ENCODE measurements at regions not wholly inside any gene's neighbourhood (a gene's known extent, or its start where the extent isn't known, plus 50 kb on each side); places are given as distances from the start of the nearest gene placed in this dataset.
A peak's percentile ranks its signal among the peaks of the same experiment; 100 is the strongest.

DNA sequence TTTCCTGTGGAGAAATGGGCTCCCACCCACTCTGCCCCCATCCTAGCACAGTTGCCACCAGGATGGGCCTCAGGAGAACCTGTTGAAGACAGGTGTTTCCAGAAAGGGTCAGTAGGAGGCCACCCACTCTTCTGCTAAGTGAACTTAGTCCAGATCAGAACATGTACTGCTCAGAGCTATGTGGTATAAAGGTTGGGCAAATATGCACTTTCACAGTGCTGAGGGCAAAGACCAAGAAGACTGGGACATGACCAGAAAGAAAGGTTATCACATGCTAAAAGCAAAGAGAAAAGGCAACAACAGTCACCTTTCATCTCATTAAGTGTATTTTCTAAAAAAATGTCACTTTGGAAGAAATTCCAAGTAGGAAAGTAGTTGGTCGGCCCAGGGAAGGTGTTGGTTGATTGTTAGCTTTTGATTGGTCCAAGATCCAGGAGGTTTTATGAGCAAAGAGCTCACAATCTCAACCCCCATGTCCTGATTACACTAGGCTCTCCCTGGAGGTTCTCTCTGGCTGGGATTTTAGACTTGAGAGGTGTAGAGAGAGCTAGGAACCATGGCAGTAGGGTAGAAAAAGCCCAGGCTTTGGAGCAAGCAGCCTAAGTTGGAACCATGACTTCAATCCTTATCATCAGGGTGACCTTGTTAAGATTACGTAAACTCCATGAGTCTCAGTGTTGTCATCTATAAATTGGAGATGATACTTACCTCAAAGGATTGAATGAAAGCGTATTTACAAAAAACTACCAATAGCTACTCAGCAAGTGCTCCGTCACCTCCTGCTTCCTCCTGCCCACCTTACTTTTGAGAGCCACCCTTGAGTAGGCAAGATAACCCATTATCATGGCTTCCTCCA lies 102.6 kb downstream of the GLUL start (continued):
- TF ChIP-seq ZNF792 (CRISPR knock-in tag; IDR thresholded peaks at IDR 0.05) (0 out of 2 replicates have a peak, but pooled peaks have one; percentile 56), HMG20B (CRISPR knock-in tag; conservative IDR thresholded peaks at IDR 0.05) (0 out of 2 replicates have a peak, but pooled peaks have one; percentile 39), GLI4 (CRISPR knock-in tag; IDR thresholded peaks at IDR 0.05; ENCODE audit: borderline replicate concordance) (no peak), FLYWCH1 (CRISPR knock-in tag; IDR thresholded peaks at IDR 0.05) (no peak), ZNF724P (CRISPR knock-in tag; IDR thresholded peaks at IDR 0.05; ENCODE audit: borderline replicate concordance) (no peak), NR2F1 (CRISPR knock-in tag; IDR thresholded peaks at IDR 0.05) (peak; percentile 78 to 84; a peak in 2 of 4 replicates), ZNF746 (CRISPR knock-in tag; IDR thresholded peaks at IDR 0.05) (peak; percentile 61; the same call in 1 of the 2 replicates), HNRNPL (IDR thresholded peaks at IDR 0.05; ENCODE audit: low read depth, low read length) (no peak), CHCHD3 (CRISPR knock-in tag; IDR thresholded peaks at IDR 0.05) (no peak), RNF2 (conservative IDR thresholded peaks at IDR 0.05; ENCODE audit: low read depth) (no peak), POGZ (CRISPR knock-in tag; IDR thresholded peaks at IDR 0.05) (peak; percentile 82), PAX8 (CRISPR knock-in tag; IDR thresholded peaks at IDR 0.05; ENCODE audit: borderline replicate concordance) (no peak), CEBPB (IDR thresholded peaks at IDR 0.05; ENCODE audit: borderline replicate concordance, low read depth, low read length) (peak; percentile 42; the same call in 1 of the 2 replicates), SUZ12 (IDR thresholded peaks at IDR 0.05; ENCODE audit: low read depth, low read length) (no peak), SRSF4 (IDR thresholded peaks at IDR 0.05; ENCODE audit: low read depth, low read length, poor library complexity, severe bottlenecking) (no peak), RORA (CRISPR knock-in tag; IDR thresholded peaks at IDR 0.05) (no peak), SNAI1 (CRISPR knock-in tag; IDR thresholded peaks at IDR 0.05; ENCODE audit: borderline replicate concordance) (no peak), ZNF788 (CRISPR knock-in tag; IDR thresholded peaks at IDR 0.05; ENCODE audit: borderline replicate concordance) (no peak), KDM2A (CRISPR knock-in tag; IDR thresholded peaks at IDR 0.05; ENCODE audit: borderline replicate concordance, low read depth) (no peak), SNAPC2 (CRISPR knock-in tag; IDR thresholded peaks at IDR 0.05) (no peak; the same call in 1 of the 2 replicates), MIER3 (CRISPR knock-in tag; IDR thresholded peaks at IDR 0.05; ENCODE audit: borderline replicate concordance) (peak; percentile 86; the same call in 1 of the 2 replicates), CHD2 (IDR thresholded peaks at IDR 0.05; ENCODE audit: low read depth, low read length) (no peak), ELF3 (CRISPR knock-in tag; IDR thresholded peaks at IDR 0.05) (peak; percentile 84)
- TF ChIP-seq, protein P1, sequence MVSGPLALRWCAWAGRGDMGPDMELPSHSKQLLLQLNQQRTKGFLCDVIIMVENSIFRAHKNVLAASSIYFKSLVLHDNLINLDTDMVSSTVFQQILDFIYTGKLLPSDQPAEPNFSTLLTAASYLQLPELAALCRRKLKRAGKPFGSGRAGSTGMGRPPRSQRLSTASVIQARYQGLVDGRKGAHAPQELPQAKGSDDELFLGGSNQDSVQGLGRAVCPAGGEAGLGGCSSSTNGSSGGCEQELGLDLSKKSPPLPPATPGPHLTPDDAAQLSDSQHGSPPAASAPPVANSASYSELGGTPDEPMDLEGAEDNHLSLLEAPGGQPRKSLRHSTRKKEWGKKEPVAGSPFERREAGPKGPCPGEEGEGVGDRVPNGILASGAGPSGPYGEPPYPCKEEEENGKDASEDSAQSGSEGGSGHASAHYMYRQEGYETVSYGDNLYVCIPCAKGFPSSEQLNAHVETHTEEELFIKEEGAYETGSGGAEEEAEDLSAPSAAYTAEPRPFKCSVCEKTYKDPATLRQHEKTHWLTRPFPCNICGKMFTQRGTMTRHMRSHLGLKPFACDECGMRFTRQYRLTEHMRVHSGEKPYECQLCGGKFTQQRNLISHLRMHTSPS (CRISPR knock-in tag; IDR thresholded peaks at IDR 0.05; ENCODE audit: low read depth) = no peak; the same call in 1 of the 2 replicates
- TF ChIP-seq, protein P2, sequence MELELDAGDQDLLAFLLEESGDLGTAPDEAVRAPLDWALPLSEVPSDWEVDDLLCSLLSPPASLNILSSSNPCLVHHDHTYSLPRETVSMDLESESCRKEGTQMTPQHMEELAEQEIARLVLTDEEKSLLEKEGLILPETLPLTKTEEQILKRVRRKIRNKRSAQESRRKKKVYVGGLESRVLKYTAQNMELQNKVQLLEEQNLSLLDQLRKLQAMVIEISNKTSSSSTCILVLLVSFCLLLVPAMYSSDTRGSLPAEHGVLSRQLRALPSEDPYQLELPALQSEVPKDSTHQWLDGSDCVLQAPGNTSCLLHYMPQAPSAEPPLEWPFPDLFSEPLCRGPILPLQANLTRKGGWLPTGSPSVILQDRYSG (CRISPR knock-in tag; IDR thresholded peaks at IDR 0.05) = no peak
- TF ChIP-seq, protein P3, sequence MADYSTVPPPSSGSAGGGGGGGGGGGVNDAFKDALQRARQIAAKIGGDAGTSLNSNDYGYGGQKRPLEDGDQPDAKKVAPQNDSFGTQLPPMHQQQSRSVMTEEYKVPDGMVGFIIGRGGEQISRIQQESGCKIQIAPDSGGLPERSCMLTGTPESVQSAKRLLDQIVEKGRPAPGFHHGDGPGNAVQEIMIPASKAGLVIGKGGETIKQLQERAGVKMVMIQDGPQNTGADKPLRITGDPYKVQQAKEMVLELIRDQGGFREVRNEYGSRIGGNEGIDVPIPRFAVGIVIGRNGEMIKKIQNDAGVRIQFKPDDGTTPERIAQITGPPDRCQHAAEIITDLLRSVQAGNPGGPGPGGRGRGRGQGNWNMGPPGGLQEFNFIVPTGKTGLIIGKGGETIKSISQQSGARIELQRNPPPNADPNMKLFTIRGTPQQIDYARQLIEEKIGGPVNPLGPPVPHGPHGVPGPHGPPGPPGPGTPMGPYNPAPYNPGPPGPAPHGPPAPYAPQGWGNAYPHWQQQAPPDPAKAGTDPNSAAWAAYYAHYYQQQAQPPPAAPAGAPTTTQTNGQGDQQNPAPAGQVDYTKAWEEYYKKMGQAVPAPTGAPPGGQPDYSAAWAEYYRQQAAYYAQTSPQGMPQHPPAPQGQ (CRISPR knock-in tag; IDR thresholded peaks at IDR 0.05; ENCODE audit: borderline replicate concordance) = no peak
